Neuronal stem cell (in vitro differentiated cells): ENCODE measurements at regions not wholly inside any gene's neighbourhood (a gene's known extent, or its start where the extent isn't known, plus 50 kb on each side); places are given as distances from the start of the nearest gene placed in this dataset.

ENCODE experiments used
- DNase-seq: peaks from one replicate; pipeline ENCODE4 v3.0.0-alpha.2; 2013; ENCODE audit warnings: low spot score
- H2AFZ ChIP-seq: one replicate; pipeline ENCODE4 v1.6.1; 2013; ENCODE audit warnings: mild to moderate bottlenecking, low read length, inconsistent platforms
- H2AK5ac ChIP-seq: 2 replicates; pipeline ENCODE4 v1.6.1; 2013; ENCODE audit warnings: low read depth, mild to moderate bottlenecking, inconsistent platforms, low read length, moderate library complexity, mixed read lengths
- H2BK120ac ChIP-seq: 2 replicates; pipeline ENCODE4 v1.6.1; 2013; ENCODE audit warnings: low read depth, mild to moderate bottlenecking, inconsistent platforms, low read length, moderate library complexity, mixed read lengths
- H2BK12ac ChIP-seq: one replicate; pipeline ENCODE4 v1.6.1; 2013; ENCODE audit warnings: low read length, inconsistent platforms
- H2BK15ac ChIP-seq: 2 replicates; pipeline ENCODE4 v1.6.1; 2013; ENCODE audit warnings: mild to moderate bottlenecking, low read length, inconsistent platforms, mixed read lengths
- H2BK5ac ChIP-seq: one replicate; pipeline ENCODE4 v1.6.1; 2013; ENCODE audit warnings: inconsistent platforms, mild to moderate bottlenecking, low read length, moderate library complexity
- H3K14ac ChIP-seq: one replicate; pipeline ENCODE4 v1.6.1; 2013; ENCODE audit warnings: low read length, inconsistent platforms
- H3K18ac ChIP-seq: 2 replicates; pipeline ENCODE4 v1.6.1; 2013; ENCODE audit warnings: low read length, inconsistent platforms
- H3K23ac ChIP-seq: 2 replicates; pipeline ENCODE4 v1.6.1; 2013; ENCODE audit warnings: low read depth, mild to moderate bottlenecking, mixed read lengths, low read length, inconsistent platforms; ENCODE audit not compliant: poor library complexity
- H3K27ac ChIP-seq: replicated peaks from 3 replicates; pipeline ENCODE4 v1.5.1; 2013; ENCODE audit warnings: low read length, inconsistent platforms
- H3K27me3 ChIP-seq, 3 experiments: 2 replicates each; pipeline ENCODE4 v1.6.1; 2013; ENCODE audit warnings: low read length in 3 of 3, mild to moderate bottlenecking in 2 of 3, inconsistent platforms in 1 of 3, low read depth in 1 of 3, mixed read lengths in 1 of 3, moderate library complexity in 1 of 3; ENCODE audit not compliant: control insufficient read depth in 3 of 3, insufficient read depth in 3 of 3
- H3K36me3 ChIP-seq, 2 donors: replicated peaks in 1 of 2; 2 replicates each; pipeline ENCODE4 v1.6.1; 2013; ENCODE audit warnings: low read length in 2 of 2; ENCODE audit not compliant: control insufficient read depth in 2 of 2, insufficient read depth in 2 of 2
- H3K4ac ChIP-seq: 2 replicates; pipeline ENCODE4 v1.6.1; 2013; ENCODE audit warnings: inconsistent platforms, mild to moderate bottlenecking, low read length, moderate library complexity
- H3K4me1 ChIP-seq, 2 donors: 1 replicate in 1 of 2; 2 replicates in 1 of 2; pipeline ENCODE4 v1.6.1; 2013; ENCODE audit warnings: low read length in 2 of 2, low read depth in 1 of 2; ENCODE audit not compliant: control insufficient read depth in 2 of 2, insufficient read depth in 1 of 2
- H3K4me2 ChIP-seq: one replicate; pipeline ENCODE4 v1.6.1; 2013; ENCODE audit warnings: mild to moderate bottlenecking, low read length, inconsistent platforms; ENCODE audit not compliant: insufficient read depth, poor library complexity, severe bottlenecking
- H3K4me3 ChIP-seq, 2 donors: 2 replicates each; pipeline ENCODE4 v1.5.1; 2013; ENCODE audit warnings: low read length in 2 of 2, mild to moderate bottlenecking in 2 of 2, inconsistent platforms in 1 of 2, moderate library complexity in 1 of 2
- H3K79me1 ChIP-seq: one replicate; pipeline ENCODE4 v1.6.1; 2013; ENCODE audit warnings: low read depth, mild to moderate bottlenecking, inconsistent platforms, low read length, moderate library complexity
- H3K9ac ChIP-seq: one replicate; pipeline ENCODE4 v1.6.1; 2013; ENCODE audit warnings: mild to moderate bottlenecking, low read depth, low read length, inconsistent platforms; ENCODE audit not compliant: poor library complexity
- H3K9me3 ChIP-seq, 2 donors: replicated peaks in 1 of 2; 2 replicates each; pipeline versions ENCODE3 to v1.6.1; 2013; ENCODE audit warnings: low read length in 2 of 2, mild to moderate bottlenecking in 2 of 2, inconsistent platforms in 1 of 2, low read depth in 1 of 2, mixed read lengths in 1 of 2, moderate library complexity in 1 of 2; ENCODE audit not compliant: control insufficient read depth in 2 of 2, insufficient read depth in 1 of 2
- H4K8ac ChIP-seq: one replicate; pipeline ENCODE4 v1.6.1; 2013; ENCODE audit warnings: low read depth, mild to moderate bottlenecking, inconsistent platforms, low read length, moderate library complexity
- H4K91ac ChIP-seq: one replicate; pipeline ENCODE4 v1.6.1; 2013; ENCODE audit warnings: low read length, low read depth, mild to moderate bottlenecking, inconsistent platforms; ENCODE audit not compliant: poor library complexity
- WGBS, 2 donors: extraction: QIAGEN DNeasy Blood & Tissue Kit; methylation state at CpG; one replicate each; pipeline ENCODE4 v1.1.7; 2013; ENCODE audit warnings: missing lambda C conversion rate in 2 of 2, mixed read lengths in 1 of 2; ENCODE audit not compliant: insufficient read length in 2 of 2, insufficient replicate concordance in 1 of 2; ENCODE audit errors: extremely low coverage in 2 of 2; 5-methylcytosine and 5-hydroxymethylcytosine counted together

DNA sequence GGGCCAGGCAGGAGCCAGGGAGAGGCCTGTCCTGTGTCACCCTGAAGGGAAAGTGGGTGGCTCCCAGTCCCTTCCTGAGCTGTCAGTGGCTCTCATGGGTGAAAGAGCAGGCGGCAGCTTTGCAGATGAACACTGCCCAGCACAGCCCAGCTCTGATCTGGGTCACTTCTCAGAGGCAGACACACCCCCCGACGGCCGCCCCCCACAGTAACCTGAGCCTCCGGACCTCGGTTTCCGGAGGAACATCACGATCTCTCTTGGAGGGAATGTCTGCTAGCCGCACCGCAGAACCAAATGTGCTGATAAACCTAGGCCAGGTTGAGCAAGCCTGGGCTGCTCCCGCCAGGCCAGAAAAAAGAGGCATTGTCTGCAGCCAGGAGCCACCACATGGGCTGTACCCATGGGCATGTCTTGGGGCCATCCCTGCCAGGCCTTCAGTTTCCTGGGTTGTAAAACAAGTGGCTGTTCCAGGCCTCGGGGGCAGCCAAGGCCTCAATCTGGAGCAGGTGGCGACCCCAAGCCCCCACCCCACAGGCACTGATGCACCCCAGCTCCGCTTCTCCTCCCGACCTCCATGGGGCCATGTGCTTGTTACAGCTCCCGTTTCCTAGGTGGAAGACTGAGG is 57.6 kb downstream of the NCOR2 start:
- Histone ChIP-seq H3K4me1 (peaks cover 36 to 57% of the 10 kb centered on the region in 2 donors), H3K36me3 (no peaks in the 10 kb centered on the region), H2BK5ac (peak overlapping the region; percentile 88), H2BK12ac (no peak overlapping the region), H3K79me1 (peaks cover 27% of the 10 kb centered on the region), H3K4me3 (no peak overlapping the region), H4K91ac (no peak overlapping the region), H2BK120ac (peak overlapping the region; percentile 12), H2AFZ (no peak overlapping the region), H3K14ac (peak overlapping the region; percentile 72), H2AK5ac (peak overlapping the region; percentile 98), H3K4ac (peak overlapping the region; percentile 6), H3K27ac (peak overlapping the region; percentile 71), H2BK15ac (peak overlapping the region; percentile 90), H3K23ac (peak overlapping the region; percentile 65), H4K8ac (no peak overlapping the region), H3K9ac (peak overlapping the region; percentile 75), H3K27me3 (no peaks in the 10 kb centered on the region), H3K9me3 (no peaks in the 10 kb centered on the region), H3K4me2 (no peak overlapping the region), H3K18ac (peak overlapping the region; percentile 94)
- no peak for DNase-seq
- no CpG with 5 or more reads among the region's 16 CpGs for WGBS, 2 donors

DNA sequence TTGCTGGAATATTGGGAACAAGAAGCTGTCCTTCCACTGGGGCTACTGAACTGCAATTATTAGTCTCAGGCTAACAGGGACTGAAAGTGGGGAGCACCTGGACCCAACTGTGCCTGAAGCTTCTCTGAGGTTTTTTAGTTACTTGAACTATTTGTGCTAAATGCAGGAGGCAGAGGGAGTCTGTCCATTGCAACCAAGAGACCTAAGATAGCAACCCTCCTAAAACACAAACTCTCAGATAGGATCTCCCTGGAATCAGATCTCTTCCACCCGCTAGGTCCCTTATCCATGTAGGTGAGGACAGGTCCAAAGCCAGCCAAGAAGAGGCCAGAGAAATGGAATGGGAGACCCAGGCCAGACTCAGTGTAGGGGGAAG is 58.1 kb downstream of the NCOR2 start:
- no peaks in the 10 kb centered on the region for H3K36me3 ChIP-seq
- H3K9me3 ChIP-seq, result no peaks in the 10 kb centered on the region
- no CpG with 5 or more reads among the region's 1 CpG for WGBS, 2 donors

DNA sequence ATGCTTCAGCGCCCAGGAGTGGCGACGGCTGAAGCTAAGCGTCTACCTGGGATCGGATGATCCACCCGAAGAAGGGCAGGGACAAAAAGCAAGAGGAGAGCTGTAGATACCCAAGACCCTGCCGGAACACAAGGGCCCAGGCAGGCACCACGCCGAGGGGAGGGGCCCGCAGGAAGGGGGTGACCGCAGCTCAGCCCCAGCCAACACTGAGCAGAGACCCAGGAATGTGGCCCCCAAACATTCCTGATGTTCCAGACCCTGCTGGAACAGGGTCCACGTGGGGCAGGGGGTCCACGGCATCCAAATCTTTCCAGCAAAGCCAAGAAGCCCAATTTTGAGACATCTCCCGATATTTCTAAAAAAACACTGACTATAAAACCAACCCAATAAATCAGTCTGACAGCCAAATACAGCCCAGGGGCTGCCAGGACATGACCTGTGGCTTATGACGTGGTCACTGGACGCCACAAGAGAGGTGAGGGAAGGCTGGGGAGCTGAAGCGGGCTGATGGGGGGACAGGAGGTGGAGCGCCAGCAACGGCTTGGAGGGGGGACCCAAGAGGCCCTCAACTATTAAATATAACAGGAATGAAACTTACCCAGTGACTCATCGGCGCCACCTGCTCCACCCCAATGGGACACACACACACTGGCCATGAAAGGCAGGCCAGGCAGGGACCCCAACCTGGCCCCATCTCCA is 58.9 kb downstream of the NCOR2 start:
- H4K91ac ChIP-seq, result no peak overlapping the region
- H2BK15ac ChIP-seq, result peak overlapping the region; percentile 76
- peak overlapping the region; percentile 86 for H3K14ac ChIP-seq
- H3K4me3 ChIP-seq, result no peak overlapping the region
- peak overlapping the region; percentile 14 for H3K27ac ChIP-seq
- peak overlapping the region; percentile 68 for H2BK5ac ChIP-seq
- no peak overlapping the region for H3K4me2 ChIP-seq
- no peak overlapping the region for H2BK12ac ChIP-seq
- H3K9ac ChIP-seq, result peak overlapping the region; percentile 27
- DNase-seq, result no peak
- H2AFZ ChIP-seq, result no peak overlapping the region
- H3K36me3 ChIP-seq, result no peaks in the 10 kb centered on the region
- H3K4ac ChIP-seq, result no peak overlapping the region
- no peaks in the 10 kb centered on the region for H3K27me3 ChIP-seq
- no peak overlapping the region for H3K23ac ChIP-seq
- no peak overlapping the region for H4K8ac ChIP-seq
- peaks cover 43 to 62% of the 10 kb centered on the region in 2 donors for H3K4me1 ChIP-seq
- peak overlapping the region; percentile 89 for H3K18ac ChIP-seq
- peak overlapping the region; percentile 59 for H2AK5ac ChIP-seq
- H2BK120ac ChIP-seq, result peak overlapping the region; percentile 56
- WGBS, 2 donors, result no CpG with 5 or more reads among the region's 21 CpGs
- no peaks in the 10 kb centered on the region for H3K9me3 ChIP-seq
- peaks cover 25% of the 10 kb centered on the region for H3K79me1 ChIP-seq

More for the DNA sequence above, 58.1 kb downstream of the NCOR2 start:
- no peak overlapping the region for H3K9ac ChIP-seq
- no peak overlapping the region for H3K14ac ChIP-seq
- H2AK5ac ChIP-seq, result peak overlapping the region; percentile 98
- H4K8ac ChIP-seq, result no peak overlapping the region
- no peak overlapping the region for H3K4ac ChIP-seq
- H4K91ac ChIP-seq, result no peak overlapping the region
- H3K18ac ChIP-seq, result peak overlapping the region; percentile 94
- H2BK120ac ChIP-seq, result no peak overlapping the region
- H3K23ac ChIP-seq, result peak overlapping the region; percentile 11
- H3K4me3 ChIP-seq, result no peak overlapping the region
- DNase-seq, result no peak
- peak overlapping the region; percentile 88 for H2BK5ac ChIP-seq
- H2BK15ac ChIP-seq, result no peak overlapping the region
- H3K4me2 ChIP-seq, result no peak overlapping the region
- no peak overlapping the region for H2BK12ac ChIP-seq
- H3K27me3 ChIP-seq, result no peaks in the 10 kb centered on the region
- H3K4me1 ChIP-seq, result peaks cover 41 to 61% of the 10 kb centered on the region in 2 donors
- peak overlapping the region; percentile 71 for H3K27ac ChIP-seq
- H3K79me1 ChIP-seq, result peaks cover 27% of the 10 kb centered on the region
- H2AFZ ChIP-seq, result no peak overlapping the region
